ENCODE measurements at regions not wholly inside any gene's neighbourhood (a gene's known extent, or its start where the extent isn't known, plus 50 kb on each side); places are given as distances from the start of the nearest gene placed in this dataset.

DNA sequence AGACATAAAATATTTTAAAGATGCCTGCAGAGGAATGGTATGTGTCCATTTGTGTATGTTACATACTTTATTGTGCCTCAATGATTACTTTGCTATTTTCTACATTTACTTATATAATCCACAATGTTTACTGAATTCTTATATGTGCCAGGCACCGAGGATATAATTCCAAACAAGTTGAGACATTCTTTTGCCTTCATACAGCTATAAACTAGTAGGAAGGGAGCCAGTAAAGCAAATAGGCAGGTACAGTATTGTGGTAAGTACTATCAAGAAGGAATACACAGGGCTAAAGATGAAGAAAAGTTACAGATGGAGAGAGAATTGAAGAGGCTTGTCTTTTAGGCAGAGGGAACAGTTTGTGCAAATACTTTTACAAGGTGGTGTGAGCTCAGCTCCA, 131.6 kb downstream of the DISP1 start:
- TF ChIP-seq POLR2A (IDR thresholded peaks at IDR 0.05), result no peak
- TF ChIP-seq, protein P1, sequence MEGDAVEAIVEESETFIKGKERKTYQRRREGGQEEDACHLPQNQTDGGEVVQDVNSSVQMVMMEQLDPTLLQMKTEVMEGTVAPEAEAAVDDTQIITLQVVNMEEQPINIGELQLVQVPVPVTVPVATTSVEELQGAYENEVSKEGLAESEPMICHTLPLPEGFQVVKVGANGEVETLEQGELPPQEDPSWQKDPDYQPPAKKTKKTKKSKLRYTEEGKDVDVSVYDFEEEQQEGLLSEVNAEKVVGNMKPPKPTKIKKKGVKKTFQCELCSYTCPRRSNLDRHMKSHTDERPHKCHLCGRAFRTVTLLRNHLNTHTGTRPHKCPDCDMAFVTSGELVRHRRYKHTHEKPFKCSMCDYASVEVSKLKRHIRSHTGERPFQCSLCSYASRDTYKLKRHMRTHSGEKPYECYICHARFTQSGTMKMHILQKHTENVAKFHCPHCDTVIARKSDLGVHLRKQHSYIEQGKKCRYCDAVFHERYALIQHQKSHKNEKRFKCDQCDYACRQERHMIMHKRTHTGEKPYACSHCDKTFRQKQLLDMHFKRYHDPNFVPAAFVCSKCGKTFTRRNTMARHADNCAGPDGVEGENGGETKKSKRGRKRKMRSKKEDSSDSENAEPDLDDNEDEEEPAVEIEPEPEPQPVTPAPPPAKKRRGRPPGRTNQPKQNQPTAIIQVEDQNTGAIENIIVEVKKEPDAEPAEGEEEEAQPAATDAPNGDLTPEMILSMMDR (IDR thresholded peaks at IDR 0.05 in 4 of 5, conservative IDR thresholded peaks at IDR 0.05 in 1 of 5), result no peak

All from gastrocnemius medialis (tissue), 4 donors.